GM12878 (cell line): ENCODE measurements at regions not wholly inside any gene's neighbourhood (a gene's known extent, or its start where the extent isn't known, plus 50 kb on each side); places are given as distances from the start of the nearest gene placed in this dataset.

Experiments used
- ATAC-seq: fragments of 200-7000 bp; cut with Tn5 transposase; 3 replicates; pipeline ENCODE4 v1.9.1; 2020; ENCODE audit warnings: mild to moderate bottlenecking, moderate library complexity
- BruUV-seq: library from RNA; stranded (reverse); fragments of 400-500 nt; replicated peaks from 2 replicates; lab custom pipeline; 2021; lab: Mats Ljungman, UMichigan
- CTCF ChIA-PET: fragments of 300-600 bp; sonication (Branson Sonifier 250); formaldehyde crosslinking; extraction: SDS; loops from one replicate; lab custom pipeline; 2021; ENCODE audit warnings: inconsistent platforms; lab: Yijun Ruan, JAX
- POLR2A ChIA-PET: fragments of 350-600 bp; formaldehyde crosslinking; extraction: SDS; loops from one replicate; lab custom pipeline; 2021; ENCODE audit warnings: inconsistent platforms; lab: Charles Lee
- RAD21 ChIA-PET: fragments of 300-600 bp; sonication (Branson Sonifier 250); formaldehyde crosslinking; loops from one replicate; lab custom pipeline; 2023; ENCODE audit warnings: antibody characterized with exemption; ENCODE audit not compliant: unreplicated experiment; lab: Charles Lee
- SMC1A ChIA-PET: fragments of 300-600 bp; sonication (Branson Sonifier 250); formaldehyde crosslinking; loops from one replicate; lab custom pipeline; 2023; ENCODE audit not compliant: unreplicated experiment, uncharacterized antibody; lab: Charles Lee
- DNase-seq: peaks from one replicate; pipeline ENCODE4 v3.0.0-alpha.2; 2011; ENCODE audit warnings: low read depth, low spot score
- FAIRE-seq: peaks from 3 replicates; lab custom pipeline; 2011; peaks lifted over from hg19 to GRCh38; lab: Jason Lieb, UNC
- H2AFZ ChIP-seq: 2 replicates; pipeline ENCODE4 v1.6.0; 2011; ENCODE audit warnings: low read depth, low read length, control low read depth; ENCODE audit not compliant: control insufficient read depth
- H3K27ac ChIP-seq: 2 replicates; pipeline ENCODE4 v1.5.1; 2011; ENCODE audit warnings: control low read depth; ENCODE audit not compliant: control insufficient read depth, insufficient read depth
- H3K27me3 ChIP-seq, 2 experiments: replicated peaks in 1 of 2; 2 replicates each; pipeline versions ENCODE4 v1.6.0 to v1.6.1; 2011; ENCODE audit warnings: low read length in 1 of 2; ENCODE audit not compliant: control insufficient read depth in 2 of 2, insufficient read depth in 2 of 2
- H3K36me3 ChIP-seq, 2 experiments: 2 replicates each; pipeline ENCODE4 v1.5.1; 2011; ENCODE audit warnings: low read length in 1 of 2; ENCODE audit not compliant: control insufficient read depth in 2 of 2, insufficient read depth in 2 of 2
- H3K4me1 ChIP-seq: 2 replicates; pipeline ENCODE4 v1.6.1; 2011; ENCODE audit warnings: mild to moderate bottlenecking, low read length, moderate library complexity, mixed read lengths; ENCODE audit not compliant: control insufficient read depth, insufficient read depth
- H3K4me2 ChIP-seq: 2 replicates; pipeline ENCODE4 v1.6.0; 2011; ENCODE audit warnings: control low read depth; ENCODE audit not compliant: control insufficient read depth, insufficient read depth
- H3K4me3 ChIP-seq: fragments of 200-600 bp; sonication (generic); 2 replicates; pipeline ENCODE4 v1.5.1; 2016
- H3K79me2 ChIP-seq: 2 replicates; pipeline ENCODE4 v1.6.0; 2011; ENCODE audit warnings: low read length; ENCODE audit not compliant: control insufficient read depth, insufficient read depth
- H3K9ac ChIP-seq: 2 replicates; pipeline ENCODE4 v1.8.0; 2011; ENCODE audit warnings: low read length, control low read depth, mixed read lengths; ENCODE audit not compliant: control insufficient read depth, insufficient read depth
- H3K9me3 ChIP-seq: replicated peaks from 3 replicates; pipeline ENCODE4 v1.5.1; 2011; ENCODE audit warnings: mild to moderate bottlenecking, low read length; ENCODE audit not compliant: control insufficient read depth, insufficient read depth
- H4K20me1 ChIP-seq: 2 replicates; pipeline ENCODE4 v1.6.0; 2011; ENCODE audit not compliant: control insufficient read depth, insufficient read depth
- BCL11A ChIP-seq: IDR thresholded peaks from 2 replicates; pipeline ENCODE4 v1.6.1; 2011; ENCODE audit warnings: low read depth, low read length
- BHLHE40 ChIP-seq, 2 experiments: fragments of 450-650 bp in 1 of 2; IDR thresholded peaks; 2 replicates each; pipeline ENCODE4 v1.6.1; 2011 to 2017; ENCODE audit warnings: low read depth in 2 of 2, borderline replicate concordance in 1 of 2, improper control_type of control experiment in 1 of 2, low read length in 1 of 2, mild to moderate bottlenecking in 1 of 2
- BRCA1 ChIP-seq: IDR thresholded peaks from 2 replicates; pipeline ENCODE4 v1.6.1; 2011; ENCODE audit warnings: low read depth, low read length, improper control_type of control experiment
- CBFB ChIP-seq: IDR thresholded peaks from 2 replicates; pipeline ENCODE4 v1.6.1; 2016; ENCODE audit warnings: antibody characterized with exemption, low read depth
- FOXK2 ChIP-seq: fragments of 450-650 bp; IDR thresholded peaks from 2 replicates; pipeline ENCODE4 v1.6.1; 2017; ENCODE audit warnings: mild to moderate bottlenecking, moderate library complexity
- KAT2A ChIP-seq: conservative IDR thresholded peaks from 2 replicates; pipeline ENCODE4 v1.6.1; 2011; ENCODE audit warnings: low read depth, low read length; ENCODE audit not compliant: control insufficient read depth
- PAX5 ChIP-seq: IDR thresholded peaks from 2 replicates; pipeline ENCODE4 v1.6.1; 2011; ENCODE audit warnings: low read depth, low read length, borderline replicate concordance
- PAX8 ChIP-seq: fragments of 450-650 bp; IDR thresholded peaks from 2 replicates; pipeline ENCODE4 v1.6.1; 2017; ENCODE audit warnings: mild to moderate bottlenecking, moderate library complexity
- POLR2A ChIP-seq: IDR thresholded peaks from 2 replicates; pipeline ENCODE4 v1.6.1; 2011; ENCODE audit warnings: low read depth, mild to moderate bottlenecking, low read length
- POU2F2 ChIP-seq: IDR thresholded peaks from 3 replicates; pipeline ENCODE4 v1.6.1; 2011; ENCODE audit warnings: low read depth, mild to moderate bottlenecking, low read length, borderline replicate concordance
- RAD51 ChIP-seq: fragments of 450-650 bp; IDR thresholded peaks from 2 replicates; pipeline ENCODE4 v1.6.1; 2016; ENCODE audit warnings: moderate library complexity, mild to moderate bottlenecking, inconsistent platforms
- STAT1 ChIP-seq: fragments of 450-650 bp; conservative IDR thresholded peaks from 2 replicates; pipeline ENCODE4 v1.6.1; 2014; ENCODE audit warnings: antibody characterized with exemption, mild to moderate bottlenecking
- TCF3 ChIP-seq: IDR thresholded peaks from 2 replicates; pipeline ENCODE4 v1.6.1; 2012; ENCODE audit warnings: low read depth, mild to moderate bottlenecking, low read length, borderline replicate concordance; ENCODE audit not compliant: insufficient read depth
- TCF7 ChIP-seq: IDR thresholded peaks from 2 replicates; pipeline ENCODE4 v1.6.1; 2014; ENCODE audit warnings: antibody characterized with exemption, borderline replicate concordance
- ZBED1 ChIP-seq: IDR thresholded peaks from 2 replicates; pipeline ENCODE4 v1.6.1; 2016; ENCODE audit warnings: borderline replicate concordance
- ZNF207 ChIP-seq: fragments of 450-650 bp; IDR thresholded peaks from 2 replicates; pipeline ENCODE4 v1.6.1; 2014; ENCODE audit warnings: antibody characterized with exemption, mild to moderate bottlenecking, borderline replicate concordance
- ZNF622 ChIP-seq: fragments of 450-650 bp; IDR thresholded peaks from 2 replicates; pipeline ENCODE4 v1.6.1; 2017; ENCODE audit warnings: mild to moderate bottlenecking, inconsistent platforms
- WGBS: methylation state at CpG from one replicate; pipeline ENCODE4 v1.1.6; 2016; ENCODE audit warnings: low lambda C conversion rate; ENCODE audit not compliant: insufficient replicate concordance, insufficient coverage; ENCODE audit errors: missing lambda C conversion rate; 5-methylcytosine and 5-hydroxymethylcytosine counted together
- in situ Hi-C: fragments of 300-500 bp; cut with MboI; formaldehyde crosslinking; loops from 9 replicates; pipeline ENCODE4 v1.14.3; 2018; ENCODE audit warnings: mixed read lengths
- intact Hi-C: fragments of 100-400 bp; cut with micrococcal nuclease; formaldehyde crosslinking; loops from one replicate; pipeline ENCODE4 v1.14.2; 2022; ENCODE audit not compliant: unreplicated experiment
- TF ChIP-seq, protein P1 (sequence below): fragments of 450-650 bp; IDR thresholded peaks from 2 replicates; pipeline ENCODE4 v1.6.1; 2014; ENCODE audit warnings: mild to moderate bottlenecking
- TF ChIP-seq, protein P2 (sequence below): fragments of 450-650 bp; formaldehyde crosslinking; IDR thresholded peaks from 2 replicates; pipeline ENCODE4 v1.4.0; 2020; ENCODE audit warnings: mild to moderate bottlenecking, moderate library complexity
- TF ChIP-seq, protein P3 (sequence below): fragments of 450-650 bp; formaldehyde crosslinking; IDR thresholded peaks from 2 replicates; pipeline ENCODE4 v1.5.0; 2022; ENCODE audit warnings: mild to moderate bottlenecking, missing genetic modification characterization

DNA sequence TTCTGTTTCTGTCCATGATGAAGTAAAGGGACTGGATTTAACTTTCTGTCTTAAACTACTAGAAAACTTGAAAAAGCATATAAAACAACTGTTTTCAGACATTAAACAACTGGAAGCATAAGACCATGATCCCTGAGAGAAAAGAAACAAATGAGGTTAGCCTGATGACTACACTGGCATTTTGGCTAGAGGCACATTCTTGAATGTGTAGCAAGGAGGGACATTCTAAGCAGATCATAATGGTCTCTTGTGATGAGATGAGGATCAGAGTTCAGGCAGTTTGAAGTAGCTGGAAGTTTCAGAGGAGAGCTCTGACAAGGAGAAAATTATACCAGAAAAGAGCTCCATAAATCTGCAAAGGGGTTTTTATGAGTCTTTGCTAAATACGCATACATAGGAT is 75.4 kb downstream of the AASDHPPT start:
- in situ Hi-C loops, result loop anchor here (25.0 kb wide), 1 partner anchor 884 kb away; no protein-coding TSS in a partner anchor
- ATAC-seq (no peak), FAIRE-seq (no peak), DNase-seq (no peak)
- Histone ChIP-seq H3K9me3 (no peaks in the 10 kb centered on the region), H3K27ac (no peak overlapping the region), H3K79me2 (no peaks in the 10 kb centered on the region), H3K27me3 (no peaks in the 10 kb centered on the region), H2AFZ (no peak overlapping the region), H3K9ac (no peak overlapping the region)
- 0% methylated on average over 1 of the region's 1 CpG for WGBS
- CTCF ChIA-PET, result interaction anchor here (0.7 kb wide), 1 partner anchor 66 kb away, joined by 3 read pairs; no protein-coding TSS in a partner anchor
- SMC1A ChIA-PET, result interaction anchor here (1.3 to 1.6 kb wide), 3 partner anchors 40 to 65 kb away, joined by 3 to 4 read pairs (median 3); no protein-coding TSS in a partner anchor
- BruUV-seq, result no TSS peak
- RAD21 ChIA-PET, result interaction anchor here (0.6 kb wide), 1 partner anchor 1730 kb away, joined by 3 read pairs; no protein-coding TSS in a partner anchor
- TF ChIP-seq ZBED1 (no peak), TCF7 (no peak), POU2F2 (no peak), RAD51 (no peak), ZNF622 (no peak), STAT1 (no peak), FOXK2 (no peak), BHLHE40 (IDR thresholded peaks at IDR 0.05; ENCODE audit: borderline replicate concordance in 1 of 2, low read depth in 2 of 2, low read length in 1 of 2) (no peak), ZNF207 (no peak), KAT2A (no peak), BRCA1 (no peak), CBFB (no peak), TCF3 (no peak), PAX5 (no peak), POLR2A (no peak), BCL11A (no peak), PAX8 (no peak)
- TF ChIP-seq, protein P1, sequence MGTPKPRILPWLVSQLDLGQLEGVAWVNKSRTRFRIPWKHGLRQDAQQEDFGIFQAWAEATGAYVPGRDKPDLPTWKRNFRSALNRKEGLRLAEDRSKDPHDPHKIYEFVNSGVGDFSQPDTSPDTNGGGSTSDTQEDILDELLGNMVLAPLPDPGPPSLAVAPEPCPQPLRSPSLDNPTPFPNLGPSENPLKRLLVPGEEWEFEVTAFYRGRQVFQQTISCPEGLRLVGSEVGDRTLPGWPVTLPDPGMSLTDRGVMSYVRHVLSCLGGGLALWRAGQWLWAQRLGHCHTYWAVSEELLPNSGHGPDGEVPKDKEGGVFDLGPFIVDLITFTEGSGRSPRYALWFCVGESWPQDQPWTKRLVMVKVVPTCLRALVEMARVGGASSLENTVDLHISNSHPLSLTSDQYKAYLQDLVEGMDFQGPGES, result no peak
- TF ChIP-seq, protein P2, sequence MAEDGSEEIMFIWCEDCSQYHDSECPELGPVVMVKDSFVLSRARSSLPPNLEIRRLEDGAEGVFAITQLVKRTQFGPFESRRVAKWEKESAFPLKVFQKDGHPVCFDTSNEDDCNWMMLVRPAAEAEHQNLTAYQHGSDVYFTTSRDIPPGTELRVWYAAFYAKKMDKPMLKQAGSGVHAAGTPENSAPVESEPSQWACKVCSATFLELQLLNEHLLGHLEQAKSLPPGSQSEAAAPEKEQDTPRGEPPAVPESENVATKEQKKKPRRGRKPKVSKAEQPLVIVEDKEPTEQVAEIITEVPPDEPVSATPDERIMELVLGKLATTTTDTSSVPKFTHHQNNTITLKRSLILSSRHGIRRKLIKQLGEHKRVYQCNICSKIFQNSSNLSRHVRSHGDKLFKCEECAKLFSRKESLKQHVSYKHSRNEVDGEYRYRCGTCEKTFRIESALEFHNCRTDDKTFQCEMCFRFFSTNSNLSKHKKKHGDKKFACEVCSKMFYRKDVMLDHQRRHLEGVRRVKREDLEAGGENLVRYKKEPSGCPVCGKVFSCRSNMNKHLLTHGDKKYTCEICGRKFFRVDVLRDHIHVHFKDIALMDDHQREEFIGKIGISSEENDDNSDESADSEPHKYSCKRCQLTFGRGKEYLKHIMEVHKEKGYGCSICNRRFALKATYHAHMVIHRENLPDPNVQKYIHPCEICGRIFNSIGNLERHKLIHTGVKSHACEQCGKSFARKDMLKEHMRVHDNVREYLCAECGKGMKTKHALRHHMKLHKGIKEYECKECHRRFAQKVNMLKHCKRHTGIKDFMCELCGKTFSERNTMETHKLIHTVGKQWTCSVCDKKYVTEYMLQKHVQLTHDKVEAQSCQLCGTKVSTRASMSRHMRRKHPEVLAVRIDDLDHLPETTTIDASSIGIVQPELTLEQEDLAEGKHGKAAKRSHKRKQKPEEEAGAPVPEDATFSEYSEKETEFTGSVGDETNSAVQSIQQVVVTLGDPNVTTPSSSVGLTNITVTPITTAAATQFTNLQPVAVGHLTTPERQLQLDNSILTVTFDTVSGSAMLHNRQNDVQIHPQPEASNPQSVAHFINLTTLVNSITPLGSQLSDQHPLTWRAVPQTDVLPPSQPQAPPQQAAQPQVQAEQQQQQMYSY (CRISPR knock-in tag), result no peak
- TF ChIP-seq, protein P3, sequence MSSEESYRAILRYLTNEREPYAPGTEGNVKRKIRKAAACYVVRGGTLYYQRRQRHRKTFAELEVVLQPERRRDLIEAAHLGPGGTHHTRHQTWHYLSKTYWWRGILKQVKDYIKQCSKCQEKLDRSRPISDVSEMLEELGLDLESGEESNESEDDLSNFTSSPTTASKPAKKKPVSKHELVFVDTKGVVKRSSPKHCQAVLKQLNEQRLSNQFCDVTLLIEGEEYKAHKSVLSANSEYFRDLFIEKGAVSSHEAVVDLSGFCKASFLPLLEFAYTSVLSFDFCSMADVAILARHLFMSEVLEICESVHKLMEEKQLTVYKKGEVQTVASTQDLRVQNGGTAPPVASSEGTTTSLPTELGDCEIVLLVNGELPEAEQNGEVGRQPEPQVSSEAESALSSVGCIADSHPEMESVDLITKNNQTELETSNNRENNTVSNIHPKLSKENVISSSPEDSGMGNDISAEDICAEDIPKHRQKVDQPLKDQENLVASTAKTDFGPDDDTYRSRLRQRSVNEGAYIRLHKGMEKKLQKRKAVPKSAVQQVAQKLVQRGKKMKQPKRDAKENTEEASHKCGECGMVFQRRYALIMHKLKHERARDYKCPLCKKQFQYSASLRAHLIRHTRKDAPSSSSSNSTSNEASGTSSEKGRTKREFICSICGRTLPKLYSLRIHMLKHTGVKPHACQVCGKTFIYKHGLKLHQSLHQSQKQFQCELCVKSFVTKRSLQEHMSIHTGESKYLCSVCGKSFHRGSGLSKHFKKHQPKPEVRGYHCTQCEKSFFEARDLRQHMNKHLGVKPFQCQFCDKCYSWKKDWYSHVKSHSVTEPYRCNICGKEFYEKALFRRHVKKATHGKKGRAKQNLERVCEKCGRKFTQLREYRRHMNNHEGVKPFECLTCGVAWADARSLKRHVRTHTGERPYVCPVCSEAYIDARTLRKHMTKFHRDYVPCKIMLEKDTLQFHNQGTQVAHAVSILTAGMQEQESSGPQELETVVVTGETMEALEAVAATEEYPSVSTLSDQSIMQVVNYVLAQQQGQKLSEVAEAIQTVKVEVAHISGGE, result no peak
- TF ChIP-seq, all 136 proteins: peak for 0
- intact Hi-C loops, result loop anchor here (10.0 kb wide), 2 partner anchors 232 to 432 kb away; no protein-coding TSS in a partner anchor
- H3K36me3 ChIP-seq, result no peaks in the 10 kb centered on the region
- POLR2A ChIA-PET, result no interaction called here
- H3K4me2 ChIP-seq, result no peak overlapping the region
- no peaks in the 10 kb centered on the region for H4K20me1 ChIP-seq
- H3K4me1 ChIP-seq, result no peaks in the 10 kb centered on the region
- no peak overlapping the region for H3K4me3 ChIP-seq
